ENCODE measurements at regions not wholly inside any gene's neighbourhood (a gene's known extent, or its start where the extent isn't known, plus 50 kb on each side); places are given as distances from the start of the nearest gene placed in this dataset.

- H3K27me3 ChIP-seq = no peaks in the 10 kb centered on the region
- H3K36me3 ChIP-seq = no peaks in the 10 kb centered on the region
- H3K4me3 ChIP-seq = no peak overlapping the region
- ATAC-seq (no peak), DNase-seq (no peak)
- no peak for TF ChIP-seq CTCF (IDR thresholded peaks at IDR 0.05)
- H3K27ac ChIP-seq = no peak overlapping the region
- intact Hi-C loops (cut with DNase I) = no loop called here
- no peaks in the 10 kb centered on the region for H3K4me1 ChIP-seq
- no peaks in the 10 kb centered on the region for H3K9me3 ChIP-seq
Observed at GRCh38 chr4:54973784-54974183, 151.6 kb downstream of the KDR start.

GRCh38 chr4:54971474-54971950, 153.9 kb downstream of the KDR start:
- Histone ChIP-seq H3K4me1 (no peaks in the 10 kb centered on the region), H3K4me3 (no peak overlapping the region), H3K27ac (no peak overlapping the region), H3K9me3 (no peaks in the 10 kb centered on the region), H3K27me3 (no peaks in the 10 kb centered on the region), H3K36me3 (no peaks in the 10 kb centered on the region)
- ATAC-seq (peak; percentile 93), DNase-seq (peak in 2 of 4 donors; percentile 23 to 43)
- intact Hi-C loops (cut with DNase I) = no loop called here
- peak; percentile 63 to 86 for TF ChIP-seq CTCF (IDR thresholded peaks at IDR 0.05)

- Histone ChIP-seq H3K4me1 (no peaks in the 10 kb centered on the region), H3K27me3 (no peaks in the 10 kb centered on the region), H3K9me3 (no peaks in the 10 kb centered on the region), H3K27ac (no peak overlapping the region), H3K36me3 (no peaks in the 10 kb centered on the region), H3K4me3 (no peak overlapping the region)
- DNase-seq = no peak
- TF ChIP-seq CTCF (IDR thresholded peaks at IDR 0.05) = no peak
- intact Hi-C loops (cut with DNase I) = no loop called here
- no peak for ATAC-seq
Observed at GRCh38 chr4:54967289-54967688, 158.1 kb downstream of the KDR start.

GRCh38 chr4:54961357-54961975, 163.9 kb downstream of the KDR start:
- TF ChIP-seq CTCF (IDR thresholded peaks at IDR 0.05) = peak; percentile 47 to 55
- ATAC-seq (peak; percentile 71), DNase-seq (peak in 1 of 4 donors; percentile 31)
- no peaks in the 10 kb centered on the region for H3K4me1 ChIP-seq
- H3K9me3 ChIP-seq = no peaks in the 10 kb centered on the region
- no peaks in the 10 kb centered on the region for H3K27me3 ChIP-seq
- intact Hi-C loops (cut with DNase I) = no loop called here
- no peaks in the 10 kb centered on the region for H3K36me3 ChIP-seq
- no peak overlapping the region for H3K4me3 ChIP-seq
- no peak overlapping the region for H3K27ac ChIP-seq

GRCh38 chr4:54959651-54960116, 165.7 kb downstream of the KDR start:
- Histone ChIP-seq H3K36me3 (no peaks in the 10 kb centered on the region), H3K9me3 (no peaks in the 10 kb centered on the region), H3K27me3 (no peaks in the 10 kb centered on the region), H3K27ac (no peak overlapping the region), H3K4me3 (no peak overlapping the region), H3K4me1 (no peaks in the 10 kb centered on the region)
- intact Hi-C loops (cut with DNase I) = no loop called here
- no peak for TF ChIP-seq CTCF (IDR thresholded peaks at IDR 0.05)
- DNase-seq (no peak), ATAC-seq (no peak)

All from left lung (tissue), 4 donors.